OCI-M2 (cell line): ENCODE measurements at regions not wholly inside any gene's neighbourhood (a gene's known extent, or its start where the extent isn't known, plus 50 kb on each side); places are given as distances from the start of the nearest gene placed in this dataset.

Source experiments
- DNase-seq: peaks from one replicate; lab custom pipeline; 2025; ENCODE audit not compliant: unreplicated experiment; lab: John Stamatoyannopoulos, UW

- DNase-seq, result no peak
Measured at GRCh38 chr11:103661185-103661584, 375.3 kb upstream of the DDI1 start.

- no peak for DNase-seq
Measured at GRCh38 chr11:103661991-103662390, 374.4 kb upstream of the DDI1 start.

GRCh38 chr11:103662880-103663279, 373.6 kb upstream of the DDI1 start:
- DNase-seq, result no peak

- no peak for DNase-seq
Measured at GRCh38 chr11:103668859-103669258, 367.6 kb upstream of the DDI1 start.

- no peak for DNase-seq
Measured at GRCh38 chr11:103671143-103671651, 365.2 kb upstream of the DDI1 start.

GRCh38 chr11:103673773-103674172, 362.7 kb upstream of the DDI1 start:
- DNase-seq, result no peak

- no peak for DNase-seq
Measured at GRCh38 chr11:103676413-103676812, 360.0 kb upstream of the DDI1 start.

GRCh38 chr11:103680826-103681225, 355.6 kb upstream of the DDI1 start:
- DNase-seq, result no peak

GRCh38 chr11:103681855-103682254, 354.6 kb upstream of the DDI1 start:
- DNase-seq, result no peak

- DNase-seq, result no peak
Measured at GRCh38 chr11:103682318-103683184, 353.9 kb upstream of the DDI1 start.

GRCh38 chr11:103683576-103683975, 352.9 kb upstream of the DDI1 start:
- DNase-seq, result no peak

- DNase-seq, result no peak
Measured at GRCh38 chr11:103688924-103689323, 347.5 kb upstream of the DDI1 start.

- DNase-seq, result no peak
Measured at GRCh38 chr11:103690356-103690755, 346.1 kb upstream of the DDI1 start.

GRCh38 chr11:103696123-103696522, 340.3 kb upstream of the DDI1 start:
- DNase-seq, result no peak

GRCh38 chr11:103699216-103699615, 337.2 kb upstream of the DDI1 start:
- DNase-seq, result no peak

GRCh38 chr11:103699656-103700055, 336.8 kb upstream of the DDI1 start:
- DNase-seq, result no peak

GRCh38 chr11:103700622-103701021, 335.8 kb upstream of the DDI1 start:
- no peak for DNase-seq

- DNase-seq, result no peak
Measured at GRCh38 chr11:103703437-103703836, 333.0 kb upstream of the DDI1 start.

GRCh38 chr11:103703954-103704353, 332.5 kb upstream of the DDI1 start:
- DNase-seq, result no peak

- DNase-seq, result no peak
Measured at GRCh38 chr11:103705642-103706041, 330.8 kb upstream of the DDI1 start.

GRCh38 chr11:103709371-103709770, 327.1 kb upstream of the DDI1 start:
- DNase-seq, result no peak

GRCh38 chr11:103714246-103714645, 322.2 kb upstream of the DDI1 start:
- no peak for DNase-seq

- no peak for DNase-seq
Measured at GRCh38 chr11:103716363-103716762, 320.1 kb upstream of the DDI1 start.
